ENCODE measurements at regions not wholly inside any gene's neighbourhood (a gene's known extent, or its start where the extent isn't known, plus 50 kb on each side); places are given as distances from the start of the nearest gene placed in this dataset.
"Not testable (repeated sequence)": the region's sequence is repeated elsewhere in the genome, so short reads cannot be mapped to it uniquely, and the experiment has no call there.

DNA sequence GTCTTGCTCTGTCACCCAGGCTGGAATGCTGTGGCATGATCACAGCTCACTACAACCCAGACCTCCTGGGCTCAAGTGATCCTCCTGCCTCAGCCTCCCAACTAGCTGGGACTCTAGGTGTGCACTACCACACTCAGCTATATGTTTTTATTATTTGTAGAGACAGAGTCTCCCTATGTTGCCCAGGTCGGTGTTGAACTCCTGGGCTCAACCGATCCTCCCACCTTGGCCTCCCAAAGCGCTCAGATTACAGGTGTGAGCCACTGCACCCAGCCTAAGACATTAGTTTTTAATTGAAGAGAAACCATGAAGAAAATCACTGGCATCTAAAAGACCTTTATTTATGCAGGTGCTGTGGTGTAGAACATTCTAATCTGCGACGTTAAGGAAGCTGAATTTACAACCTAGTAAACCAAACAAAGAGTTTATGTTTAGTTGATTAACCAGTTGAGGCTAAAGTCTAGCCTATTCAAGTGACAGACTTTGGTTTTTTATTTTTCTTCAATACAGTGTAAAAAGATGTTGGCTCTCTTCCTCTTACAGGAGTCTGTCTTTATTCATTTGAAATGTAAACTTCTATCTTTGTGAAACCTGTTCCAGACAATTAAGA is 52.5 kb upstream of the NBL1 start:
- DNase-seq (ENCODE audit: low read depth), result no peak

DNA sequence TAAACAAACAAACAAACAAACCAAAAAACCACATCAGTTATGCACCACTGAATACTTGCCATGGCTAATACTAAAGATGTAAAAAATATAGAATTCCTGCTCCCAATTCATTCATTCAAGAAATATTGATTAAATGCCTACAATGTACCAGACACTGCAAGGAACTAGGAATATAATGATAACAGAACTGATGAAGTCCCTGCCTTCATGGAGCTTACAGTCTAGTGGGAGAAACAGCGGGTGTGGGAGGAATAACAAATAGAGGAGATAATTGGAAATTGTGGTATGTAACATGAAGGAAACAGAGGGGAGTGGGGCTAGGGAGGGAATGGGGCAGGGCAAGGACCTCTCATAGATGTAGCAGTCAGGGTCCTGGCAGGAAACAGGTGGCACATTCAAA is 58.6 kb upstream of the NBL1 start:
- DNase-seq (ENCODE audit: low read depth), result no peak

DNA sequence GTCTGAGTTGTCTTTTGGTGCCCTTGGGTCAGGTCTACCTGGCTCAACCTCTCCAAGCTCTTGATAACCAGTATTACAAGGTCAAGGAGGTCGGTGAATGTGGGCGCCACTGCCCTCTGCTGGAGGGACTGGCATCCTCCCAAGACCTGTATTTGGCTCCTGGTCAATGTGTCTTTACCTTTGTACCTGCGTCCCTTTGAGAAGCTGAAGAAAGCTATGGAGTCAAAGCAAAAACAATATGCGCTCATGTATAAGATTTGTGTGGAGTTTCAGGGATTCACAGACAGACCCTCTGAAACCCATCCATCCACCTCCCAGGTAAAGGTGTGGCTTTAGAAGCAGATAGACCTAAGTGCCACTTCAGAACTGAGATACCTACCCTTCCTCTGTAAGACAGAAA is 61.8 kb upstream of the NBL1 start:
- DNase-seq (ENCODE audit: low read depth), result peak; percentile 68

DNA sequence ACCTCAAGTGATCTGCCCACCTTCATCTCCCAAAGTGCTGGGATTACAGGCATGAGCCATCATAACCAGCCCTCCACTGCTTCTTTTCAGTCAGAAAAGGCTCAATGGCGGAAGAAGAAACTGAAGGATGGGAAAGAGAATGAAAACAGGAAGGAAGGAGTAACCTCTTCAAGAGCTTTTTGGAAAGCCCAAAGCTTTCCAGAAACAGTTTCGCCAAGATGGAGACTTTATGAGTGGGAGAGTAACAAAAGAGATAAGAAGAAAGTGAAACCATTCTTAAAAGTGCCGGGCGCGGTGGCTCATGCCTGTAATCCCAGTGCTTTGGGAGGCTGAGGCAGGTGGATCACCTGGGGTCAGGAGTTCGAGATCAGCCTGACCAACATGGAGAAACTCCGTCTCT is 62.7 kb upstream of the NBL1 start:
- DNase-seq (ENCODE audit: low read depth), result no peak

DNA sequence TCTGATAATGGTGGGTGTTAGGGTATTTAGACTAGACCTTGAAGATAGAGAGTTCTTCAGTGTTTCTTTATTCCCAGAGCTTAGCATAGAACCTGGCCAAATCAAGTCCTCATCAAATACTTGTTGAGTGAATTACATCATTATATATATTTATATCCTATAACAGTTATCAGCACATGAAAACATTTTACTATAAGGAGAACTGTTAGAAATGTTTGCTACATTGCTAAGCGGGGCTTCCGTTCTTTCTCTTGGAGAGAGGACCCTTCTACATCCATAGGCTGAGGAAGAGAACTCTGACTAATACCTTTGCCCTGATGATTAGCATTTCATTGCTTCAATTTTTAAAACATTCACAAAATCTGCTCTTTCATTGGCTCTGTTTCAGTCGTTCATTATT is 66.5 kb upstream of the NBL1 start:
- no peak for DNase-seq (ENCODE audit: low read depth)

DNA sequence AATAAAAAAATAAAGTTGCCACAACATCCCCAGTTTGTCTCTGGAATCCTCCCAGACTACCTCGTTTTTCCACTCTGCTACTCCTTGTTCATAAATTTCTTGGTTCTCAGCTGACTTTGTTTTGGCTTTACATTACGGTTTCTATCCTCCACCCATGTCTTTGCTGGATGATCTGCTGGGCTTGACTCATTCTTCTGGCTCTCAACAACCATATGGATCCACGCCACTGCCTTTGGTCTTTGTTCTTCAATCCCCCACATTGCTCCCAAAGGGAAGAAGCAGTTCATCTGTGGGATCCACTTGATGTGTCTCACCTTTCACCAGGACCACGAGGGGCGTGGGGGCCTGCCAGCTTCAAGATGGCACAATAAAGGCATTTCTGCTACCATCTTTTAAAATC is 67.1 kb upstream of the NBL1 start:
- no peak for DNase-seq (ENCODE audit: low read depth)

DNA sequence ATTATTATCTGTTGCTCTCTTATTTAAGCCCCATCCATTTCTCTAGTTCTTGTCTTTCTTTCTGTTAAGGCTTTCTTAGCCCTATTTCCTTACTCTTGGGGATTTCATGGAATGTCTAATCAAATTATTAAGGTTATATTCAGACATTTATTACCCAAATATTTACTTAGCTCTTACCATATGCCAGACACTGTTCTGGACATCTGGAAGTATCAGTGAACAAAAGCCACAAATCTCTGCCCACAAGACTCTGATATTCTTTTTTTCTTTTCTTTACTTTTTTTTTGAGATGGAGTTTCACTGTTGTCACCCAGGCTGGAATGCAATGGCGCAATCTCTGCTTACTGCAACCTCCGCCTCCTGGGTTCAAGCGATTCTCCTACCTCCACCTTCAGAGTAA is 74.3 kb upstream of the NBL1 start:
- DNase-seq (ENCODE audit: low read depth), result no peak

DNA sequence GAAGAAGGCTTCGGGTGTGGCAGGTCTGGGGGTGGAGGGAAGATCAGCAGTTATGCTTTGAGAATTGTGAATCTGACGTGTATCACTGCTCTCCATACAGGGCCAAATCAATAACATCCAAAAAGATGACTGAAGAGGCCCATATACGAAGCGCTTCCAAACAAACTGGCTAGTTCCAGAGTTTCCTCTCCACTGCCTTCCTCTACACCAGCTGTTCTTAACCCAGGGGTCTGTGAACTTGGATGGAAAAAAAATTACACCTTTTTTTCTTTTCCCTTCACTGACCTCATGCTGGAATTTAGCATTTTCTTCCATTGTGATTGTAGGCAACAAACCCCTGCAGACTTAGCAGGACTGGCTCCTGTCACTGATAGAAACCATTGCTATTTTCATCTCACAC is 77.1 kb upstream of the NBL1 start:
- DNase-seq (ENCODE audit: low read depth), result no peak

DNA sequence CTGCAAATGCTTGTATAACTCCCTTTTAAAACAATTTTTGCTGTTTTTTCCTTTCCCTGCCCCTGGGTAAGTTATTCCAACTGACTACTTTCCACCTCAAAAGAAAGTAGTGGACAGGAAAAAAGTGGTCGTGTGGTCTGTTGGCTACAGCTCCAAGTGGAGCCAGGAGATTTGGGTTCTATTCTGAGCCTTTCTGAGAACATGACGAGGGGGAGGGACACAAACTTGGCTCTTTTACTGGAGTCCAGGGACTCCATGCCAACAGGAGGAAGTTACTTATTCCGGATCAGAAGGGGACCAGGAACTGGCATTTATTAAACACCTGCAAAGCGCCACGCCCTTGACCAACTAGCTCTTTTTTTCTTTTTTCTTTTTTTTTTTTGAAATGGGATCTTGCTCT is 79.0 kb upstream of the CAPZB start:
- no peak for DNase-seq (ENCODE audit: low read depth)

DNA sequence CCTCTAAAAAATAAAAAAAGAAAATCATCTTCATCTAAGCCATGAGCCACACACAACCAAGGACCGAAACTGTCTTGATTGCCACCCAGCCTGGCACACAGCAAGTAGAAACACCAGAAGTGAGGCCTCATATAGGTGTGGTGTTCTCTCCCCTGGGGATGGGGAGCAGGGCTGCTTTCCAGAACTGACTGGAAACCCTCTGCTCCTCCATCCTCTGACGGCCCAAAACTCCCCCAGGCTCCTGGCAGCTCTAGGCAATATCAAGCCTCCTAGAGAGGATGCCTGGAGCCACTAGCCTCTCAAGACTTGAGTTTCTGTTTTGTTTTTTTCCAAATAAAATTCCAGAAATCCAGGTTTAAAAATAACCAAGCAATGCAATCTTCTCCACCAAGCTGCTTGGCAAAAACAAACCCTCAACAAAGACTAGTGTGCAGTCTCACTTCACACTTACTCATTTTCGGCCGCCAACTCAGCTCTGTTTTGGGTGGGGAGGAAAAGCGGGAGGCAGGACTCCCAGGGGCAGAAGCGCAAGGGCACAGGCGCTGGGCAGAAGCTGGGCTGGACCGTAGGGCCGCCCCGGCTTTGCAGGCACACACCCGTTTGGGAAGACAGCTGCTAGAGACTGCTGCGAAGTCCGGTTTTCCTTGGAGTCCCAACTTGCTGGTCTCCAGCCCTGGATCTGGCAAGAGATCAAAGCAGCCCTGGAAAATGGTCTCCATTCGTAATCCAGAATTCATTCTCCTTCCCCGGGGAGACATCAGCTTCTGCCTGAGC is 78.2 kb upstream of the CAPZB start:
- DNase-seq (ENCODE audit: low read depth), result no peak

DNA sequence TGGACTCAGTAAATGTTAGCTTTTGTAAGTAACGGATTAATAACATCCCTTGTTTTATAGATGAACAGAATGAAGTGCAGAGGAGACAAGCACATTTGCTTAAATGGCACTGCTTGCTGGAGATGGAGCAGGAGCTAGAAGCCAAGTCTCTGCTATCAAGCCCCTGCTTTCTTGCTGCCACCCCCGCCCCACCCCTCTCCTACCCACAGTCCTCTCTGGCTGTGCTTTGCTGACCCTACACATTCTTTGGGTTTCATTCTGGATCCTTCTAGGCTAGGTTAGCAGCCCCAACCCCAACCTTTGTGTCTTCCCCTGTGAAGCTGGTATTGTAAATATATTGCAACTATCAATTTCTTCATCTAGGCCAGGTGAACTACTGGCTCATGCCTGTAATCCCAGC is 77.5 kb upstream of the CAPZB start:
- DNase-seq (ENCODE audit: low read depth), result no peak

DNA sequence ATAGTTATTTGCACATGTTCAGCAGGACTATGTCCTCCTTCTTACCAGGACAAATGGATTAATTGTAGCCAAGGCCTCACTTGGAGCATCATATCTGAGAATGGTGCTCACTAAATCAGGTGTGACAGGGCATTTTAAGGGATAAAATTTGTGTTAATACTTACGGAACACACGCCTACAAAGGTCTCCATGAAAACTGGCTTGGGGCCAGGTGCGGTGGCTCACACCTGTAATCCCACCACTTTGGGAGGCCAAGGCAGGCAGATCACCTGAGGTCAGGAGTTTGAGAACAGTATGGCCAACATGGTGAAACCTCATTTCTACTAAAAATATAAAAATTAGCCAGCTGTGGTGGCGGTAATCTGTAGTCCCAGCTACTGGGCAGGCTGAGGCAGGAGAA is 75.1 kb upstream of the CAPZB start:
- DNase-seq (ENCODE audit: low read depth), result no peak

DNA sequence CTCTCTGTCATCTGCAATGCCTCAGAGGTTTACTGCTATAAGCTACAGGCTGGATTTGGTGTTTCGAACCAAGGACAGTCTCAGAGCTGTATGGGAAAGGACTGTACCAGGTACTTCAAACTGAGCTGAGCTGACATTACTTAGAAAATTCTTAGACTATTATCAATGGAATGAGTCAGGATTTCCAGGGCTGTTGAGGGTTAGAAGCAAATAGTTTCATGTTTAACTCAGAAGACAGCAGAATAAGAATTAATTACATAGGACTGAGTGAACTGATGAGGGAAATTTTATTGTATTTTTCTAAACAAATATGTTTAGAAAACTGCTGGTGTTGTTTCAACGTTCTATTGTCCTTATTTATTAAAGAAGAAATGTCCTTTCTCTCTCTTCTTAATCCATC is 74.3 kb upstream of the CAPZB start:
- no peak for DNase-seq (ENCODE audit: low read depth)

DNA sequence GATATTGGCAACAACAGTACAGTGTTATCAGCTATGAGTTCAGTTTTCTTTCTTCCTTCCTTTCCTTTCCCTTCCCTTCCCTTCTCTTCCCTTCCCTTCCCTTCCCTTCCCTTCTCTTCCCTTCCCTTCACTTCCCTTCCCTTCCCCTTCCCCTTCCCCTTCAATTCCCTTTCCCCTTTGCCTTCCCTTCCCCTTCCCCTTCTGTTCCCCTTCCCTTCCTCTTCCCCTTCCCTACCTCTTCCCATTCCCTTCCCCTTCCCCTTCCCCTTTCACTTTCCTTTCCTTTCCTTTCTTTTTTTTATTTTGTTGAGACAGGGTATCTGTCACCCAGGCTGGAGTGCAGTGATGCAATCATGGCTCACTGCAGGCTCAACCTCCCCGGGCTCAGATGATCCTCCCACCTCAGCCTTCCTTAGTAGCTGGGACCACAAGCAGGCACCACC is 72.3 kb upstream of the CAPZB start:
- DNase-seq (ENCODE audit: low read depth), result no peak

DNA sequence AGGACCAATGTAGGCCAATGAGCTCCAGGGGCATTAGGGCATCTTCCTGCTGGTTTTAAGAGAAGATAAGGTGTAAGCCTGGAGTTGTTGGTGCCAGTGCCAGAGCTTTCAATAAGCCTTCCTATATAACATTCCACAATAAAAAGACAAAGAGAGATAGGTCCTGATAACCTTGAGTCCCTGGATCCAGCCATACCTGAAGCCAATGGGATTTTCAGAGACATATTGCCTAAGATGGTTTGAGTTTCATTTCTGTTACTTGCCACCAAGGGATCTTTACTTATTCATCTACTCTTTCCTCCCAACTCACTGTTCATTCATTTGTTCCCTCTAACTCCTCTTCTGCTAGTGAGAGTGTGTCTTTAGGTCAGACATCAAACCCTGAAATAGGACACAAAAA is 68.8 kb upstream of the CAPZB start:
- no peak for DNase-seq (ENCODE audit: low read depth)

DNA sequence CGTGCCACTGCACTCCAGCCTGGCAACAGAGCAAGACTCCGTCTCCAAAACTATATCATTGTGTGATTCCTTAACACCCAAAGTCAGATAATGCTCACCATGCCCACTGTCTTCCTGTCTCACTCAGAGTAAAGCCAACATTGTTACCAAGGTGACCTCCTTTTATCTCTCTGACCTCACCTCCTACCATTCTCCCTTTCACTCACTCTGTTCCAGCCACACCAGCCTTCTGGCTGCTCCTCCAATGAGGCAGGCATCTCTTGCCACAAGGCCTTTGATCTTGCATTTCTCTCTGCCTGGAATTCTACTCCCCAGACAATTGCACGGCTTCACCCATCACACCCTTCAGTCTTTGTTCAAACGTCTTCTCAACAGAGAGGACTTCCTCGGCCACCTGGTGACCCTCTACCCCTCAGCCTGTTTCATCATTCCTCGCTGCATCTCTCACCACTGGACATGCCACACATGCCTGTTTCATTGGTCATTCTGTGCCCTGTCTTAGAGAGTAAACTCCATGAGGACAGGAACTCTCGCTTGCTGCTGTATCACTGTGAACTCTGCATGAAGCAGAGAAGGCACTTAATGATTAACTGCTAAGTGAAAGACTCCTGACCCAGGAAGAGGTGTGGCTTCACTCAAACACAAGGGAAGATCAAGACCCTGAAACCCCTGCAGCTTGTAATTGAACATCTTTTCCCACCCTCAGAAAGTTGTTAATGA is 67.1 kb upstream of the CAPZB start:
- DNase-seq (ENCODE audit: low read depth), result no peak

DNA sequence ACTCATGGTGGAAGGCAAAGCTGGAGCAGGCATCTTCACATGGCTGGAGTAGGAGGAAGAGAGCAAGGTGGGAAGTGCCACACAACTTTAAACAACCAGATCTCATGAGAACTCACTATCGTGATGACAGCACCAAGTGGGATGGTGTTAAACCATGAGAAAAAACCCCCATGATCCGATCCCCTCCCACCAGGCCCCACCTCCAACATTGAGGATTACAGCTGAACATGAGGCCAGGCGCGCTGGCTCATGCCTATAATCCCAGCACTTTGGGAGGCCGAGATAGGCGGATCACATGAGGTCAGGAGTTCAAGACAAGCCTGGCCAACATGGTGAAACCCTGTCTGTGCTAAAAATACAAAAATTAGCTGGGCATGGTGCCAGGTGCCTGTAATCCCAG is 66.5 kb upstream of the CAPZB start:
- not testable (repeated sequence) for DNase-seq (ENCODE audit: low read depth)

DNA sequence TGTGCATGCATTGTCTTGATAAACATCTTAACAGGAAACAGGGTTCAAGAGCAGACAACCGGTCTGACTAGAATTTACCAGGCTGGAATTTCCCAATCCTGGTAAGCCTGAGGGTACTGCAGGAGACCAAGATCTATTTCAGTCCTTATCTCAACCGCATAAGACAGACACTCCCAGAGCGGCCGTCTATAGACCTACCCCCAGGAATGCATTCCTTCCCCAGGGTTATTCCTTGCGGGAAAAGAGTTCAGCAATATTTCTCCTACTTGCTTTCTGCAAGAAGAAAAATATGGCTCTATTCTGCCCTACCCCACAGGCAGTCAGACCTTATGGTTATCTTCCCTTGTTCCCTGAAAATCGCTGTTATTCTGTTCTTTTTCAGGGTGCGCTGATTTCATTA is 65.1 kb upstream of the CAPZB start:
- not testable (repeated sequence) for DNase-seq (ENCODE audit: low read depth)

DNA sequence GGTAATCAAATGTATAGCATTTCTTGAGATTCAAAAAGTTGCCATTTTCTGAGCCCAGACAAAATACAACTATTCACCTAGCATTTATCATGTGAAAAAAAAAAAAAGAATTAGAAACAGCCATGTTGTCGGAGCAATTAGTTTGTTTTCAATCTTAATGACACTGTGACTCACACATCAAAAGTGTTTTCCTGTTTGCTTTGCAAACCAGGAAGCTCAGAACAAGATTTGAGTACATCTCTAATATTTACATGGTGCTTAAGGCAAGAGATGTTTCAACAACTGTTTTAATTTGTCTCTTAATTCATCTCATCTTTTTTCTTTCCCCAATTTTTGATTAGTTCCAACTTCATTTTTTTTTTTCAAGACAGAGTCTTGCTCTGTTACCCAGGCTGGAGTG is 62.5 kb upstream of the CAPZB start:
- no peak for DNase-seq (ENCODE audit: low read depth)

DNA sequence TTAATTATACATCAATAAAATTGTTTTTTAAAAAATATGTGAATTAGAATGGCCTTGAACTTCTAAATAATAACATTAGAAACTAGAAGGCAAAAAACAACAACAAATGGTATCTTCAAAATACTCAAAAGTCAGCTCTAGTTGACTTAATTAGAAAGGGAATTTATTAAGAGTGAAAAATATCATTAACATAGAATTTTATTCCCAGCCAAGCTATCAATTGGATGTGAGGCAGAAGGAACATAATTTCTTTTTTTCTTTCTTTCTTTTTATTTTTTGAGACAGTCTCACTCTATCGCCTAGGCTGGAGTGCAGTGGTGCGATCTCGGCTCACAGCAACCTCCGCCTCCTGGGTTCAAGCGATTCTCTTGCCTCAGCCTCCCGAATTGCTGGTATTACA is 51.2 kb upstream of the CAPZB start:
- no peak for DNase-seq (ENCODE audit: low read depth)

DNA sequence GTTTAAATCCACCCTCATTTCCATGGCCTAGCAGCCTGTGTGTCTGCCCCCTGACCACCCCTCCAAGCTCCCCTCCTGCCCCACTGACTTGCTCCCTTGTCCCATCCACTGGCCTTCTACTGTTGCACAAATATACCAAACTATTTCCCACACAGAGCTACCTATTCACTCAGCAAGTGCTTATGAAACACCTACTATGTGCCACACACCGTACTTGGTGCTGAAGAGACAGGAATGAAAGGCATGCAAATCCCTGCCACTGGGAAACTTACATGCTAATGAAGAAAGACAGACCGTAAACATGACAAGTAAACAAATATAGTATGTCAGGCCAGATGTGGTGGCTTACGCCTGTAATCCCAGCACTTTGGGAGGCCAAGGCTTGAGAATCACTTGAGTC is 49.9 kb upstream of the CAPZB start:
- DNase-seq (ENCODE audit: low read depth), result no peak
